ENCODE measurements at regions not wholly inside any gene's neighbourhood (a gene's known extent, or its start where the extent isn't known, plus 50 kb on each side); places are given as distances from the start of the nearest gene placed in this dataset.

GRCh38 chr16:87156195-87156594, 161.0 kb downstream of the C16orf95 start:
- TF ChIP-seq GATA2 (IDR thresholded peaks at IDR 0.05; ENCODE audit: low read depth, low read length) (no peak), GATA3 (IDR thresholded peaks at IDR 0.05; ENCODE audit: low read depth, low read length) (no peak)
